ENCODE measurements at regions not wholly inside any gene's neighbourhood (a gene's known extent, or its start where the extent isn't known, plus 50 kb on each side); places are given as distances from the start of the nearest gene placed in this dataset.

DNA sequence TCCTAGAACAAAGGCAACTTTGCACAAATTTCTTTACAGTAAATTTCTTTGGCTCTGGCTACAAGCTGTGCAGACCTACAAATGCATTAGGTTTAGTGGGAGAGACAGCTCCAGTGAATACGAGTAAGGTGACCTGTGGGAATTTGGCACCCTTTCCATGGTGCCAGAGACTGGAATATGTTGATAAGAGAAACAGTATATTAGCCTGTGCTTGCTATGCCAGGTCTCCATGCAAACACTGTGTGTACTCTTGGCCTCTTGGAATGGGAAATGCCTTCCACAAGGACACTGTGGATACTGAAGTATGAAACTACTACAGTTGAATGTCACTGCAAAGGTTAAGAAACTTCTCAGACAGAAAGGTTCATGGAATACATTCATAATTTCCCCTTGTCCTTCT lies 458.5 kb downstream of the IRX1 start:
- Mint-ChIP-seq H3K27me3 (ENCODE audit: insufficient read depth, low read depth, poor library complexity) (no peaks in the 10 kb centered on the region), H3K36me3 (ENCODE audit: low read depth) (no peaks in the 10 kb centered on the region)

More for the DNA sequence above, 458.5 kb downstream of the IRX1 start:
- TF ChIP-seq POLR2AphosphoS5 (IDR thresholded peaks at IDR 0.05; ENCODE audit: low read depth), result no peak
- TF ChIP-seq EZH2 (IDR thresholded peaks at IDR 0.05; ENCODE audit: low read depth, unreplicated experiment), result no peak
- no peak for TF ChIP-seq STAT1 (IDR thresholded peaks at IDR 0.05; ENCODE audit: unreplicated experiment)
- TF ChIP-seq, protein P1, sequence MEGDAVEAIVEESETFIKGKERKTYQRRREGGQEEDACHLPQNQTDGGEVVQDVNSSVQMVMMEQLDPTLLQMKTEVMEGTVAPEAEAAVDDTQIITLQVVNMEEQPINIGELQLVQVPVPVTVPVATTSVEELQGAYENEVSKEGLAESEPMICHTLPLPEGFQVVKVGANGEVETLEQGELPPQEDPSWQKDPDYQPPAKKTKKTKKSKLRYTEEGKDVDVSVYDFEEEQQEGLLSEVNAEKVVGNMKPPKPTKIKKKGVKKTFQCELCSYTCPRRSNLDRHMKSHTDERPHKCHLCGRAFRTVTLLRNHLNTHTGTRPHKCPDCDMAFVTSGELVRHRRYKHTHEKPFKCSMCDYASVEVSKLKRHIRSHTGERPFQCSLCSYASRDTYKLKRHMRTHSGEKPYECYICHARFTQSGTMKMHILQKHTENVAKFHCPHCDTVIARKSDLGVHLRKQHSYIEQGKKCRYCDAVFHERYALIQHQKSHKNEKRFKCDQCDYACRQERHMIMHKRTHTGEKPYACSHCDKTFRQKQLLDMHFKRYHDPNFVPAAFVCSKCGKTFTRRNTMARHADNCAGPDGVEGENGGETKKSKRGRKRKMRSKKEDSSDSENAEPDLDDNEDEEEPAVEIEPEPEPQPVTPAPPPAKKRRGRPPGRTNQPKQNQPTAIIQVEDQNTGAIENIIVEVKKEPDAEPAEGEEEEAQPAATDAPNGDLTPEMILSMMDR (conservative IDR thresholded peaks at IDR 0.05; ENCODE audit: low read depth in 2 of 2), result no peak
- TF ChIP-seq, protein P2, sequence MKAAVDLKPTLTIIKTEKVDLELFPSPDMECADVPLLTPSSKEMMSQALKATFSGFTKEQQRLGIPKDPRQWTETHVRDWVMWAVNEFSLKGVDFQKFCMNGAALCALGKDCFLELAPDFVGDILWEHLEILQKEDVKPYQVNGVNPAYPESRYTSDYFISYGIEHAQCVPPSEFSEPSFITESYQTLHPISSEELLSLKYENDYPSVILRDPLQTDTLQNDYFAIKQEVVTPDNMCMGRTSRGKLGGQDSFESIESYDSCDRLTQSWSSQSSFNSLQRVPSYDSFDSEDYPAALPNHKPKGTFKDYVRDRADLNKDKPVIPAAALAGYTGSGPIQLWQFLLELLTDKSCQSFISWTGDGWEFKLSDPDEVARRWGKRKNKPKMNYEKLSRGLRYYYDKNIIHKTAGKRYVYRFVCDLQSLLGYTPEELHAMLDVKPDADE (IDR thresholded peaks at IDR 0.05), result no peak
- TF ChIP-seq ZNF114 (CRISPR knock-in tag; IDR thresholded peaks at IDR 0.05), result no peak
- TF ChIP-seq, protein P3, sequence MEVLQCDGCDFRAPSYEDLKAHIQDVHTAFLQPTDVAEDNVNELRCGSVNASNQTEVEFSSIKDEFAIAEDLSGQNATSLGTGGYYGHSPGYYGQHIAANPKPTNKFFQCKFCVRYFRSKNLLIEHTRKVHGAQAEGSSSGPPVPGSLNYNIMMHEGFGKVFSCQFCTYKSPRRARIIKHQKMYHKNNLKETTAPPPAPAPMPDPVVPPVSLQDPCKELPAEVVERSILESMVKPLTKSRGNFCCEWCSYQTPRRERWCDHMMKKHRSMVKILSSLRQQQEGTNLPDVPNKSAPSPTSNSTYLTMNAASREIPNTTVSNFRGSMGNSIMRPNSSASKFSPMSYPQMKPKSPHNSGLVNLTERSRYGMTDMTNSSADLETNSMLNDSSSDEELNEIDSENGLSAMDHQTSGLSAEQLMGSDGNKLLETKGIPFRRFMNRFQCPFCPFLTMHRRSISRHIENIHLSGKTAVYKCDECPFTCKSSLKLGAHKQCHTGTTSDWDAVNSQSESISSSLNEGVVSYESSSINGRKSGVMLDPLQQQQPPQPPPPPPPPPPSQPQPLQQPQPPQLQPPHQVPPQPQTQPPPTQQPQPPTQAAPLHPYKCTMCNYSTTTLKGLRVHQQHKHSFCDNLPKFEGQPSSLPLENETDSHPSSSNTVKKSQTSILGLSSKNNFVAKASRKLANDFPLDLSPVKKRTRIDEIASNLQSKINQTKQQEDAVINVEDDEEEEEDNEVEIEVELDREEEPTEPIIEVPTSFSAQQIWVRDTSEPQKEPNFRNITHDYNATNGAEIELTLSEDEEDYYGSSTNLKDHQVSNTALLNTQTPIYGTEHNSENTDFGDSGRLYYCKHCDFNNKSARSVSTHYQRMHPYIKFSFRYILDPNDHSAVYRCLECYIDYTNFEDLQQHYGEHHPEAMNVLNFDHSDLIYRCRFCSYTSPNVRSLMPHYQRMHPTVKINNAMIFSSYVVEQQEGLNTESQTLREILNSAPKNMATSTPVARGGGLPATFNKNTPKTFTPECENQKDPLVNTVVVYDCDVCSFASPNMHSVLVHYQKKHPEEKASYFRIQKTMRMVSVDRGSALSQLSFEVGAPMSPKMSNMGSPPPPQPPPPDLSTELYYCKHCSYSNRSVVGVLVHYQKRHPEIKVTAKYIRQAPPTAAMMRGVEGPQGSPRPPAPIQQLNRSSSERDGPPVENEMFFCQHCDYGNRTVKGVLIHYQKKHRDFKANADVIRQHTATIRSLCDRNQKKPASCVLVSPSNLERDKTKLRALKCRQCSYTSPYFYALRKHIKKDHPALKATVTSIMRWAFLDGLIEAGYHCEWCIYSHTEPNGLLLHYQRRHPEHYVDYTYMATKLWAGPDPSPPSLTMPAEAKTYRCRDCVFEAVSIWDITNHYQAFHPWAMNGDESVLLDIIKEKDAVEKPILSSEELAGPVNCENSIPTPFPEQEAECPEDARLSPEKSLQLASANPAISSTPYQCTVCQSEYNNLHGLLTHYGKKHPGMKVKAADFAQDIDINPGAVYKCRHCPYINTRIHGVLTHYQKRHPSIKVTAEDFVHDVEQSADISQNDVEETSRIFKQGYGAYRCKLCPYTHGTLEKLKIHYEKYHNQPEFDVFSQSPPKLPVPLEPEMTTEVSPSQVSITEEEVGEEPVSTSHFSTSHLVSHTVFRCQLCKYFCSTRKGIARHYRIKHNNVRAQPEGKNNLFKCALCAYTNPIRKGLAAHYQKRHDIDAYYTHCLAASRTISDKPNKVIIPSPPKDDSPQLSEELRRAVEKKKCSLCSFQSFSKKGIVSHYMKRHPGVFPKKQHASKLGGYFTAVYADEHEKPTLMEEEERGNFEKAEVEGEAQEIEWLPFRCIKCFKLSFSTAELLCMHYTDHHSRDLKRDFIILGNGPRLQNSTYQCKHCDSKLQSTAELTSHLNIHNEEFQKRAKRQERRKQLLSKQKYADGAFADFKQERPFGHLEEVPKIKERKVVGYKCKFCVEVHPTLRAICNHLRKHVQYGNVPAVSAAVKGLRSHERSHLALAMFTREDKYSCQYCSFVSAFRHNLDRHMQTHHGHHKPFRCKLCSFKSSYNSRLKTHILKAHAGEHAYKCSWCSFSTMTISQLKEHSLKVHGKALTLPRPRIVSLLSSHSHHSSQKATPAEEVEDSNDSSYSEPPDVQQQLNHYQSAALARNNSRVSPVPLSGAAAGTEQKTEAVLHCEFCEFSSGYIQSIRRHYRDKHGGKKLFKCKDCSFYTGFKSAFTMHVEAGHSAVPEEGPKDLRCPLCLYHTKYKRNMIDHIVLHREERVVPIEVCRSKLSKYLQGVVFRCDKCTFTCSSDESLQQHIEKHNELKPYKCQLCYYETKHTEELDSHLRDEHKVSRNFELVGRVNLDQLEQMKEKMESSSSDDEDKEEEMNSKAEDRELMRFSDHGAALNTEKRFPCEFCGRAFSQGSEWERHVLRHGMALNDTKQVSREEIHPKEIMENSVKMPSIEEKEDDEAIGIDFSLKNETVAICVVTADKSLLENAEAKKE (CRISPR knock-in tag; IDR thresholded peaks at IDR 0.05), result no peak
- TF ChIP-seq, protein P4, sequence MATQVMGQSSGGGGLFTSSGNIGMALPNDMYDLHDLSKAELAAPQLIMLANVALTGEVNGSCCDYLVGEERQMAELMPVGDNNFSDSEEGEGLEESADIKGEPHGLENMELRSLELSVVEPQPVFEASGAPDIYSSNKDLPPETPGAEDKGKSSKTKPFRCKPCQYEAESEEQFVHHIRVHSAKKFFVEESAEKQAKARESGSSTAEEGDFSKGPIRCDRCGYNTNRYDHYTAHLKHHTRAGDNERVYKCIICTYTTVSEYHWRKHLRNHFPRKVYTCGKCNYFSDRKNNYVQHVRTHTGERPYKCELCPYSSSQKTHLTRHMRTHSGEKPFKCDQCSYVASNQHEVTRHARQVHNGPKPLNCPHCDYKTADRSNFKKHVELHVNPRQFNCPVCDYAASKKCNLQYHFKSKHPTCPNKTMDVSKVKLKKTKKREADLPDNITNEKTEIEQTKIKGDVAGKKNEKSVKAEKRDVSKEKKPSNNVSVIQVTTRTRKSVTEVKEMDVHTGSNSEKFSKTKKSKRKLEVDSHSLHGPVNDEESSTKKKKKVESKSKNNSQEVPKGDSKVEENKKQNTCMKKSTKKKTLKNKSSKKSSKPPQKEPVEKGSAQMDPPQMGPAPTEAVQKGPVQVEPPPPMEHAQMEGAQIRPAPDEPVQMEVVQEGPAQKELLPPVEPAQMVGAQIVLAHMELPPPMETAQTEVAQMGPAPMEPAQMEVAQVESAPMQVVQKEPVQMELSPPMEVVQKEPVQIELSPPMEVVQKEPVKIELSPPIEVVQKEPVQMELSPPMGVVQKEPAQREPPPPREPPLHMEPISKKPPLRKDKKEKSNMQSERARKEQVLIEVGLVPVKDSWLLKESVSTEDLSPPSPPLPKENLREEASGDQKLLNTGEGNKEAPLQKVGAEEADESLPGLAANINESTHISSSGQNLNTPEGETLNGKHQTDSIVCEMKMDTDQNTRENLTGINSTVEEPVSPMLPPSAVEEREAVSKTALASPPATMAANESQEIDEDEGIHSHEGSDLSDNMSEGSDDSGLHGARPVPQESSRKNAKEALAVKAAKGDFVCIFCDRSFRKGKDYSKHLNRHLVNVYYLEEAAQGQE (IDR thresholded peaks at IDR 0.05; ENCODE audit: unreplicated experiment), result no peak
- TF ChIP-seq ZNF331 (CRISPR knock-in tag; IDR thresholded peaks at IDR 0.05; ENCODE audit: low read depth), result no peak
- TF ChIP-seq JUNB (IDR thresholded peaks at IDR 0.05; ENCODE audit: unreplicated experiment), result no peak
- TF ChIP-seq NANOG (IDR thresholded peaks at IDR 0.05; ENCODE audit: borderline replicate concordance), result no peak
- H4K20me1 ChIP-seq (replicated peaks; ENCODE audit: insufficient read depth), result no peaks in the 10 kb centered on the region
- H3K36me3 ChIP-seq (ENCODE audit: insufficient read depth), result no peaks in the 10 kb centered on the region
- ATAC-seq (no peak), DNase-seq (ENCODE audit: low spot score) (no peak)
- 0 out of 2 replicates have a peak, but pooled peaks cover 3% of the 10 kb centered on the region for H3K9me2 ChIP-seq (ENCODE audit: insufficient read depth)
- no peaks in the 10 kb centered on the region for H3K79me2 ChIP-seq (replicated peaks; ENCODE audit: insufficient read depth)
- Mint-ChIP-seq H3K4me3 (no peak overlapping the region), H3K9me3 (no peaks in the 10 kb centered on the region), H3K27ac (no peak overlapping the region), H3K4me1 (peaks cover 3% of the 10 kb centered on the region; the same call in 2 of the 3 replicates)
- H3F3A ChIP-seq (replicated peaks; ENCODE audit: low read depth), result no peaks in the 10 kb centered on the region
- no peak overlapping the region for H3K4me3 ChIP-seq
- no peak overlapping the region for H3K27ac ChIP-seq (ENCODE audit: low read depth)
- no peaks in the 10 kb centered on the region for H3K27me3 ChIP-seq (ENCODE audit: insufficient read depth)
- H2AFZ ChIP-seq, result peak overlapping the region; percentile 30; the same call in 1 of the 2 replicates
- H3K4me2 ChIP-seq, result no peak overlapping the region
- H3K4me1 ChIP-seq (ENCODE audit: insufficient read depth), result no peaks in the 10 kb centered on the region; the same call in 1 of the 2 replicates

Measured in GM23338 (cell line).